Fibroblast of the aortic adventitia (primary cell): ENCODE measurements at regions not wholly inside any gene's neighbourhood (a gene's known extent, or its start where the extent isn't known, plus 50 kb on each side); places are given as distances from the start of the nearest gene placed in this dataset.
A peak's percentile ranks its signal among the peaks of the same experiment; 100 is the strongest.

Source experiments
- DNase-seq: peaks from one replicate; pipeline ENCODE4 v3.0.0-alpha.2; 2010; ENCODE audit warnings: low read depth
- H3K4me3 ChIP-seq: 2 replicates; pipeline ENCODE4 v1.5.1; 2011; ENCODE audit warnings: low read depth, mild to moderate bottlenecking, control low read depth, low read length, moderate library complexity
- CTCF ChIP-seq: IDR thresholded peaks from 2 replicates; pipeline ENCODE4 v1.5.1; 2011; ENCODE audit warnings: mild to moderate bottlenecking, low read length, control low read depth, inconsistent platforms; ENCODE audit not compliant: insufficient read depth

- no peak for DNase-seq
- no peak for TF ChIP-seq CTCF
- H3K4me3 ChIP-seq = no peak overlapping the region
Measured at GRCh38 chr5:57402761-57403160, 79.8 kb downstream of the ACTBL2 start.

GRCh38 chr5:57402348-57402747, 80.3 kb downstream of the ACTBL2 start:
- no peak for TF ChIP-seq CTCF
- no peak overlapping the region for H3K4me3 ChIP-seq
- DNase-seq = no peak

- TF ChIP-seq CTCF = no peak
- DNase-seq = no peak
- H3K4me3 ChIP-seq = no peak overlapping the region
Measured at GRCh38 chr5:57398413-57399093, 84.1 kb downstream of the ACTBL2 start.

- TF ChIP-seq CTCF = no peak
- no peak overlapping the region for H3K4me3 ChIP-seq
- DNase-seq = no peak
Measured at GRCh38 chr5:57396701-57397100, 85.9 kb downstream of the ACTBL2 start.

GRCh38 chr5:57394421-57395210, 88.0 kb downstream of the ACTBL2 start:
- TF ChIP-seq CTCF = no peak
- no peak overlapping the region for H3K4me3 ChIP-seq
- DNase-seq = no peak

- DNase-seq = peak; percentile 72
- no peak for TF ChIP-seq CTCF
- no peak overlapping the region for H3K4me3 ChIP-seq
Measured at GRCh38 chr5:57386958-57387357, 95.7 kb downstream of the ACTBL2 start.
